H1 (cell line): ENCODE measurements at regions not wholly inside any gene's neighbourhood (a gene's known extent, or its start where the extent isn't known, plus 50 kb on each side); places are given as distances from the start of the nearest gene placed in this dataset.

Source experiments
- BCL11A ChIP-seq, 2 experiments: IDR thresholded peaks; one replicate each; pipeline ENCODE4 v1.6.1; 2011; ENCODE audit warnings: low read depth in 2 of 2, low read length in 2 of 2, mild to moderate bottlenecking in 2 of 2

DNA sequence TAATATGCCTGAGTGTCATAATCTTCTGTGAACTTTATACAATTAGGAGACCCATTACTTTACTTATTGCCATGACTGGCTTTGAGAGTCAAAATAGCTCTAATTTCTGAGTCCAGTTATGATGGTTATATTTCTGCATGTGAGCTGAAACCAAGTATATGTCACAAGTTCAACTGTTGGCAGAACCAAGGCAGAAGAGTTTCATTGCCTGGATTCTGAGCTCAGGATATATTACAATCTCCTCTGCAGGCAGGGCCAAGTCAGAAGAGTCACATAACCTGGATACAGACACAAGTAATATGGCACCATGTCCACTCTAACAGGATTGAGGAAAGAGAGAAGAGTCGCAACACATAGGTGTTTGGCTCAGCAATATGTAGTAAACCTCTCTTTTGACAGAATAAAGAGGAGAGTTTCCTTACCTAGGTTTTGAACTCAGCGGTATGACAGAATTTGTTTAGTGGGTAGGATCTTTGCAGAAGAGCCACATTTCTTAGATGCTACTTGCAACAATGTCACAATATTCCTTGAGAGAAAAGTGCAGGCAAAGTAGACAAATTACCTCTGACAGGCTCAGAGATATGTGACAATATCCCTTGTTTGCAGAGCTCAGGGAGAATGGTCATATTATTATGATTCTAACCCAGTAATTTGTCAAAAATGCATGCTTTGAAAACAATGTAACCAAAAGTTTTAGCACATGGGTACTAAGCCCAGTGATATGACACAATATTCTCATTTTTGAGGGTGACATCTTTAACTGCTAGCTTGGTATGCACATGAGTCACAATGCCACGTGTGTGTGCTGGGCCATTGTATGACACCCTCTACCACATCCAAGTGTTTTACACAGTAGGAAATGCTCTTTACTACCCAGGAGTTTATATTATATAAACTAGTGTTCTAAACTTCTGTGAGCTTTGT lies 895.3 kb upstream of the AMELY start (continued):
- TF ChIP-seq BCL11A (IDR thresholded peaks at IDR 0.05; ENCODE audit: low read depth in 2 of 2, low read length in 2 of 2): no peak
